Panc1 (cell line): ENCODE measurements at regions not wholly inside any gene's neighbourhood (a gene's known extent, or its start where the extent isn't known, plus 50 kb on each side); places are given as distances from the start of the nearest gene placed in this dataset.

ENCODE experiments used
- ATAC-seq: fragments of 200-7000 bp; cut with Tn5 transposase; 2 replicates; pipeline ENCODE4 v1.9.1; 2020; ENCODE audit warnings: mild to moderate bottlenecking, moderate library complexity
- BruUV-seq: library from RNA; stranded (reverse); fragments of 400-500 nt; replicated peaks from 2 replicates; lab custom pipeline; 2021; lab: Mats Ljungman, UMichigan
- CTCF ChIA-PET: fragments of 300-600 bp; sonication (Branson Sonifier 250); formaldehyde crosslinking; loops from one replicate; lab custom pipeline; 2022; ENCODE audit warnings: antibody characterized with exemption; lab: Charles Lee
- POLR2A ChIA-PET: fragments of 300-600 bp; sonication (Branson Sonifier 250); formaldehyde crosslinking; loops from one replicate; lab custom pipeline; 2022; ENCODE audit warnings: antibody characterized with exemption; lab: Charles Lee
- DNase-seq: peaks from one replicate; pipeline ENCODE4 v3.0.0-alpha.2; 2010; ENCODE audit warnings: low read depth, low spot score
- H3K27ac ChIP-seq: 2 replicates; pipeline ENCODE4 v1.5.1; 2011; ENCODE audit warnings: mild to moderate bottlenecking, low read length, inconsistent platforms
- H3K27me3 ChIP-seq: fragments of 200-500 bp; sonication (Bioruptor generic); 2 replicates; pipeline ENCODE4 v1.6.0; 2014; ENCODE audit warnings: low read length, inconsistent platforms; ENCODE audit not compliant: control insufficient read depth, insufficient read depth
- H3K36me3 ChIP-seq: fragments of 200-500 bp; sonication (Bioruptor generic); 2 replicates; pipeline ENCODE4 v1.5.1; 2014; ENCODE audit warnings: inconsistent platforms, mild to moderate bottlenecking, low read length, moderate library complexity; ENCODE audit not compliant: control insufficient read depth, insufficient read depth
- H3K4me1 ChIP-seq: 2 replicates; pipeline ENCODE4 v1.5.1; 2011; ENCODE audit warnings: inconsistent platforms, mild to moderate bottlenecking, low read length, moderate library complexity; ENCODE audit not compliant: control insufficient read depth, insufficient read depth
- H3K4me3 ChIP-seq, 2 experiments: 2 replicates each; pipeline ENCODE4 v1.5.1; 2011 to 2012; ENCODE audit warnings: low read depth in 2 of 2, low read length in 2 of 2, mild to moderate bottlenecking in 2 of 2, inconsistent platforms in 1 of 2, moderate library complexity in 1 of 2
- H3K9me3 ChIP-seq: fragments of 200-500 bp; sonication (Bioruptor generic); 2 replicates; pipeline ENCODE4 v1.5.1; 2014; ENCODE audit warnings: low read depth, mild to moderate bottlenecking, inconsistent platforms, low read length, moderate library complexity; ENCODE audit not compliant: control insufficient read depth, insufficient read depth
- CTCF ChIP-seq: fragments of 450-650 bp; IDR thresholded peaks from 2 replicates; pipeline ENCODE4 v1.5.1; 2017; ENCODE audit warnings: mild to moderate bottlenecking
- POLR2AphosphoS5 ChIP-seq: IDR thresholded peaks from 2 replicates; pipeline ENCODE4 v1.6.1; 2012; ENCODE audit warnings: mild to moderate bottlenecking, low read depth, low read length, moderate library complexity
- REST ChIP-seq, 2 experiments: IDR thresholded peaks; 2 replicates each; pipeline ENCODE4 v1.6.1; 2011 to 2012; ENCODE audit warnings: low read depth in 2 of 2, control low read depth in 1 of 2, low read length in 1 of 2, mild to moderate bottlenecking in 1 of 2, moderate library complexity in 1 of 2; ENCODE audit not compliant: insufficient read depth in 1 of 2
- SIN3A ChIP-seq: IDR thresholded peaks from 2 replicates; pipeline ENCODE4 v1.6.1; 2012; ENCODE audit warnings: low read depth, mild to moderate bottlenecking, low read length, moderate library complexity, borderline replicate concordance; ENCODE audit not compliant: insufficient read depth
- TCF7L2 ChIP-seq: IDR thresholded peaks from 2 replicates; pipeline ENCODE4 v1.6.1; 2011; ENCODE audit warnings: mild to moderate bottlenecking, low read depth, low read length, inconsistent platforms
- in situ Hi-C: cut with HindIII; loops from 2 replicates; pipeline ENCODE4 v1.10.0; 2016; ENCODE audit warnings: low sequenced_read_pairs, low pct_unique_long_range_greater_than_20kb
- intact Hi-C: fragments of 100-400 bp; cut with micrococcal nuclease; formaldehyde crosslinking; loops from one replicate; pipeline ENCODE4 v1.10.0; 2022; ENCODE audit not compliant: unreplicated experiment

- H3K27ac ChIP-seq, result no peak overlapping the region
- no peaks in the 10 kb centered on the region for H3K9me3 ChIP-seq
- DNase-seq (no peak), ATAC-seq (no peak)
- intact Hi-C loops, result no loop called here
- no peaks in the 10 kb centered on the region for H3K27me3 ChIP-seq
- TF ChIP-seq POLR2AphosphoS5 (no peak), REST (IDR thresholded peaks at IDR 0.05; ENCODE audit: insufficient read depth in 1 of 2, low read depth in 2 of 2, low read length in 1 of 2) (no peak), CTCF (no peak), TCF7L2 (no peak), SIN3A (no peak)
- POLR2A ChIA-PET, result no interaction called here
- BruUV-seq, result no TSS peak
- no peak overlapping the region for H3K4me3 ChIP-seq
- H3K36me3 ChIP-seq, result no peaks in the 10 kb centered on the region
- no peaks in the 10 kb centered on the region for H3K4me1 ChIP-seq
- in situ Hi-C loops, result no loop called here
- CTCF ChIA-PET, result no interaction called here
These were observed 95.5 kb downstream of the CCDC71L start for GRCh38 chr7:106565428-106565827.

- ChIA-PET POLR2A (no interaction called here), CTCF (no interaction called here)
- no TSS peak for BruUV-seq
- H3K27me3 ChIP-seq, result no peaks in the 10 kb centered on the region
- H3K9me3 ChIP-seq, result no peaks in the 10 kb centered on the region
- no peak overlapping the region for H3K27ac ChIP-seq
- H3K4me1 ChIP-seq, result no peaks in the 10 kb centered on the region
- intact Hi-C loops, result no loop called here
- TF ChIP-seq REST (IDR thresholded peaks at IDR 0.05; ENCODE audit: insufficient read depth in 1 of 2, low read depth in 2 of 2, low read length in 1 of 2), result no peak
- no peak for TF ChIP-seq POLR2AphosphoS5
- ATAC-seq (no peak), DNase-seq (no peak)
- no peaks in the 10 kb centered on the region for H3K36me3 ChIP-seq
- in situ Hi-C loops, result no loop called here
- no peak overlapping the region for H3K4me3 ChIP-seq
These were observed 97.3 kb downstream of the CCDC71L start for GRCh38 chr7:106563466-106564150.
